ENCODE measurements at regions not wholly inside any gene's neighbourhood (a gene's known extent, or its start where the extent isn't known, plus 50 kb on each side); places are given as distances from the start of the nearest gene placed in this dataset.

GRCh38 chr14:38931969-38932652 lies 170.9 kb downstream of the SEC23A start:
- TF ChIP-seq POLR2A (IDR thresholded peaks at IDR 0.05) (no peak), CTCF (IDR thresholded peaks at IDR 0.05) (no peak)

Data from gastroesophageal sphincter (tissue), 3 donors.